Fibroblast of lung (primary cell): ENCODE measurements at regions not wholly inside any gene's neighbourhood (a gene's known extent, or its start where the extent isn't known, plus 50 kb on each side); places are given as distances from the start of the nearest gene placed in this dataset.

Experiments
- CTCF ChIP-seq, 2 donors: IDR thresholded peaks in 1 of 2; conservative IDR thresholded peaks in 1 of 2; 1 replicate in 1 of 2; 2 replicates in 1 of 2; pipeline ENCODE4 v1.5.1; 2011 to 2012; ENCODE audit warnings: low read length in 2 of 2, control low read depth in 1 of 2, inconsistent platforms in 1 of 2, low read depth in 1 of 2, mild to moderate bottlenecking in 1 of 2
- EZH2 ChIP-seq: IDR thresholded peaks from 2 replicates; pipeline ENCODE4 v1.5.1; 2012; ENCODE audit warnings: low read length, control low read depth, mild to moderate bottlenecking; ENCODE audit errors: missing control alignments

- no peak for TF ChIP-seq CTCF (conservative IDR thresholded peaks at IDR 0.05 in 1 of 2, IDR thresholded peaks at IDR 0.05 in 1 of 2; ENCODE audit: low read depth in 1 of 2, low read length in 2 of 2)
- TF ChIP-seq EZH2: no peak
Observed at GRCh38 chr6:99689916-99690685, 83.5 kb downstream of the PRDM13 start.
